HG03135 (cell line): ENCODE measurements at regions not wholly inside any gene's neighbourhood (a gene's known extent, or its start where the extent isn't known, plus 50 kb on each side); places are given as distances from the start of the nearest gene placed in this dataset.

Experiments used
- ATAC-seq: cut with Tn5 transposase; IDR thresholded peaks from one replicate; pipeline ENCODE4 v1.9.1; 2021; ENCODE audit warnings: mild to moderate bottlenecking, moderate library complexity; ENCODE audit not compliant: unreplicated experiment

GRCh38 chr20:18957328-18957727 lies 143.7 kb downstream of the SCP2D1 start:
- no peak for ATAC-seq

GRCh38 chr20:18971121-18971520 lies 157.5 kb downstream of the SCP2D1 start:
- ATAC-seq = no peak

- no peak for ATAC-seq
Measured at GRCh38 chr20:18971574-18971973, 158.0 kb downstream of the SCP2D1 start.

- ATAC-seq = no peak
Measured at GRCh38 chr20:18972251-18972876, 158.8 kb downstream of the SCP2D1 start.

GRCh38 chr20:18973529-18974173 lies 160.1 kb downstream of the SCP2D1 start:
- no peak for ATAC-seq

- ATAC-seq = no peak
Measured at GRCh38 chr20:18974660-18975059, 161.1 kb downstream of the SCP2D1 start.

- no peak for ATAC-seq
Measured at GRCh38 chr20:18977441-18977840, 163.9 kb downstream of the SCP2D1 start.

GRCh38 chr20:18978311-18978710 lies 164.7 kb downstream of the SCP2D1 start:
- ATAC-seq = no peak

- no peak for ATAC-seq
Measured at GRCh38 chr20:18979132-18979531, 165.5 kb downstream of the SCP2D1 start.

- no peak for ATAC-seq
Measured at GRCh38 chr20:18981962-18982539, 168.5 kb downstream of the SCP2D1 start.

GRCh38 chr20:18983796-18984195 lies 170.2 kb downstream of the SCP2D1 start:
- no peak for ATAC-seq

- ATAC-seq = no peak
Measured at GRCh38 chr20:18984238-18985200, 170.9 kb downstream of the SCP2D1 start.

- no peak for ATAC-seq
Measured at GRCh38 chr20:18985551-18985950, 172.0 kb downstream of the SCP2D1 start.

GRCh38 chr20:18986146-18986830 lies 172.7 kb downstream of the SCP2D1 start:
- ATAC-seq = no peak

- ATAC-seq = no peak
Measured at GRCh38 chr20:18986895-18987580, 173.5 kb downstream of the SCP2D1 start.

GRCh38 chr20:18987781-18988360 lies 174.3 kb downstream of the SCP2D1 start:
- ATAC-seq = no peak

GRCh38 chr20:18988701-18989100 lies 175.1 kb downstream of the SCP2D1 start:
- no peak for ATAC-seq

- no peak for ATAC-seq
Measured at GRCh38 chr20:18989736-18990474, 176.3 kb downstream of the SCP2D1 start.

- no peak for ATAC-seq
Measured at GRCh38 chr20:18991012-18991411, 177.4 kb downstream of the SCP2D1 start.
